Uterus (tissue), 2 donors: ENCODE measurements at regions not wholly inside any gene's neighbourhood (a gene's known extent, or its start where the extent isn't known, plus 50 kb on each side); places are given as distances from the start of the nearest gene placed in this dataset.

ENCODE experiments used
- CTCF ChIP-seq, 4 experiments: fragments of 200-600 bp in 2 of 4; fragments of 450-650 bp in 2 of 4; sonication (generic) in 2 of 4; IDR thresholded peaks; one replicate each; pipeline ENCODE4 v1.5.1; 2016 to 2019; ENCODE audit warnings: antibody characterized with exemption in 4 of 4, mild to moderate bottlenecking in 2 of 4, moderate library complexity in 1 of 4
- POLR2A ChIP-seq, 2 donors: fragments of 450-650 bp; IDR thresholded peaks; one replicate each; pipeline ENCODE4 v1.6.1; 2016; ENCODE audit warnings: antibody characterized with exemption in 2 of 2, mild to moderate bottlenecking in 1 of 2, moderate library complexity in 1 of 2

DNA sequence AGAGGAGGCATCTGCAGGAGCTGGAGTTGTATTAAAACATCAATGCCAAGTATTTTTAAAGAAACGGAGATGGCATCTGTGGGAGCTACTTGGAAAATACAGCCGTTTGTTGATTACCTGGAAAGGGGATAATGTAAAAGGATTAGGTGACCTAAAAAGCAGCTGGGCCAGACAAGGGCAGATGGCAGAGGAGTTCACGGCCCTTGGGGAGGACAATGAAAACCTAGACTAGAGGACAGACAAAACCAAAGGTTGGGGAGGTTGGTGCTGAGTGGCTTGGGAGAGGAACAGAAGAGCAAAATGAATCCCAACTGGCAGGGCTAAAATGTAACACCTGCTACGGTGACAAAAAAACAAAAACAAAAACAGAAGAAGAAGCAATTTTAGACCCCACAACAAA is 260.5 kb upstream of the JARID2 start:
- TF ChIP-seq CTCF (IDR thresholded peaks at IDR 0.05) (no peak), POLR2A (IDR thresholded peaks at IDR 0.05) (no peak)
